GM21515 (cell line): ENCODE measurements at regions not wholly inside any gene's neighbourhood (a gene's known extent, or its start where the extent isn't known, plus 50 kb on each side); places are given as distances from the start of the nearest gene placed in this dataset.

Experiments used
- ATAC-seq: cut with Tn5 transposase; IDR thresholded peaks from one replicate; pipeline ENCODE4 v1.9.1; 2021; ENCODE audit not compliant: unreplicated experiment

DNA sequence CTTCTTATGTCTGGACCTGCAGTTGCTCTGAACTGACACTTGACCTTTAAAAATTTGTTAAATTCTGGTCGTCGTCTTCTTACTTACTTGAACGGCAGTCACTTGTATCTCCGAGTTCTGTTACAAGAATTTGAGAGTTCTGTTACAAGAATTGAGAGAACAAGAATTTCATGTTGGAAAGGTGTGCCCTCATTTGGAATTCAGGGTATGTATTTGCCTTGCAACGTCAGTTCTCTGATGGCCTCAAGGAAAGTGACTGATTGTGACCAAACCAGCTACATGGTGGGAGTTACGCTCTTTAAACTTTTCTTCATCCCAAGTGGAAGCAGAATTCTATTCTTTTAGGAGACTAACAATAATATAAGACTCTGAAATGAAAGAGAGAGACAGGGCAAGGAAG lies 320.0 kb upstream of the TRIB2 start:
- no peak for ATAC-seq

- ATAC-seq = no peak
These were observed 318.9 kb upstream of the TRIB2 start for GRCh38 chr2:12397854-12398253.

GRCh38 chr2:12399240-12399639 lies 317.5 kb upstream of the TRIB2 start:
- ATAC-seq = no peak

DNA sequence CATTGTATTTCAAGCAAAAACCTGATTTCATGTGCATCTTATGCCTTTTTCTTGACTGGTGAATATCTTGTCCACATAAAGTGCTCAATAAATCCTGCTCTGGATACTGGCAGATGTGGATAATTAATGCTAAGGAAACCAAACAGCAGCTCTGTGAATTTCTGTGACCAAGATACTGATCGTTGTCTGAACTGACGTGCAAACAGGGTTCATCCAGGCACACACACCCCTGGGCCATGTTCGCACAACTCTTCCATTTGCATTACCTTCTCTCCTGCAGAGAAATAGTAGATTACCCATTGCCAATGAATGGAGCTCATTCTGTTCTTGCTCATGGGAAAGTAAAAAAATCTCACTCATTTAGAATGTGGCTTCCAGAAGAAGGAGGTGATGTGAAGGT lies 316.2 kb upstream of the TRIB2 start:
- ATAC-seq = no peak

GRCh38 chr2:12402440-12403139 lies 314.1 kb upstream of the TRIB2 start:
- ATAC-seq = no peak

- ATAC-seq = no peak
These were observed 312.2 kb upstream of the TRIB2 start for GRCh38 chr2:12404497-12404896.

- no peak for ATAC-seq
These were observed 309.6 kb upstream of the TRIB2 start for GRCh38 chr2:12407160-12407559.

GRCh38 chr2:12412898-12413305 lies 303.8 kb upstream of the TRIB2 start:
- peak; percentile 85 for ATAC-seq

- ATAC-seq = no peak
These were observed 301.2 kb upstream of the TRIB2 start for GRCh38 chr2:12415536-12415935.

GRCh38 chr2:12416600-12416999 lies 300.1 kb upstream of the TRIB2 start:
- peak; percentile 47 for ATAC-seq

GRCh38 chr2:12417786-12418185 lies 298.9 kb upstream of the TRIB2 start:
- ATAC-seq = no peak

DNA sequence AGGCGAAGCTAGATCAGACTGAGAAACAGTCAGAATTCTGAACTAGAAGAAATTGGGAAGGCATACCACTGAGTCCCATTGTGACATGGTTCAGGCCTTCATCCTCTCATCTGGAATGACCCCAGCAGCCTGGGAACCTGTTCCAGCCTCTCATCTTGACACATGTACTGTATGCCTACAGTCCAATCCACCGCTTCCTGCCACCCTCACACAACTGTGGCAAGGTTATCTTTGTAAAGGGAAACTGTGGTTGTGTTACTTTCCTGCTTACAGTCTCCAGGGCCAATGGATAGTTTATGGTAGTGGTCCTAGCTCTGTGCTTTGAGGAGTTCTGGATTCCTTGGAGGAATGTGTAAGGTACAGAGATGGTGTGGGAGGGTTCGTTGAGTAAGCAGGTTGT lies 296.9 kb upstream of the TRIB2 start:
- ATAC-seq = no peak

GRCh38 chr2:12421046-12421445 lies 295.7 kb upstream of the TRIB2 start:
- no peak for ATAC-seq

GRCh38 chr2:12424219-12424618 lies 292.5 kb upstream of the TRIB2 start:
- ATAC-seq = no peak

GRCh38 chr2:12424809-12425208 lies 291.9 kb upstream of the TRIB2 start:
- no peak for ATAC-seq

GRCh38 chr2:12428324-12428723 lies 288.4 kb upstream of the TRIB2 start:
- no peak for ATAC-seq

DNA sequence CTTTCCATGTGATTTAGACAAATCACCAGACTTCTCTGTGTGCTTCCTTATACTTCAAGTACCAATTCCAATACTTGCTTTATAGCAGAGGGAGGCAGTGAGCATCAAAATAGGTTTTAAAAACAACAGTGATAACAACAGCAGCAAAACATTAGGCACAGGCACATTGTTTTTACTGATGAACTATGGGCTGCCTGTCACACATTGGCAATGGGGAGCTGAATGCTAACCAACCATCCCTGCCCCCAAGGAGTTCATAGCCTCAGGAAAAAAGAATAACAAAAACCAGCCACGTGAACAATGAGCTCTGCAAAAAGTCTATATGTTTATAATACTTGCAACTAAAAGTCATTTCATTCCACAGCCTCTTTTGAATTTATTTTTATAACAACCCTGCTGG lies 287.9 kb upstream of the TRIB2 start:
- no peak for ATAC-seq

DNA sequence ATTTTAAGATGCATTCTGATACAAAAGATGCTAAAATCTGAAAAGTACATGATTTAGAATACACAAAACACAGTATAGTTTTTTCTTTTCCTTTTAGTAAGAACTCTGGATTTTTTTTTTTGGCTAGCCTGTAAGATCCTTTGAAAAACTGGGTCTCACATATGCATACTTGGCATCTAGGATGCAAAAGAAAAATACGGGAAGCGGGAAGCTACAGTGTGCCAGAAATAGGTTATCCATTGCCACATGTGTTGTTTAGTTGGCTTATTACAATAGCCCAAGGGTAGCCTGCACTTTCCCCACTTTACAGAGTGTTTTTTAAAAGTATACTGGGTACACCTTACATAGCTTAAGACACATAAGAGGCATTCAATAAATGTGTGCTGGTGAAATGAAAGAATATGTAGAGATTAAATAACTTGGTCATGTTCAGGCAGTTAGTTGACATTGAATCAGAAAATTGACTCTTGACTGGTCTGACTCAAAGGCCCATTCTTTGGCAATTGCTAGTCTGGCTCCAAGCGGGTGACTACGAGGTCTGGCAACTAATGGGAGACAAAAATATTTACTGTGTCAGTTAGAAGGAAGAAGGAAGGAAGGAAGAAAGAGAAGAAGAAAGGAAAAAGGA lies 286.8 kb upstream of the TRIB2 start:
- ATAC-seq = no peak

GRCh38 chr2:12430407-12431133 lies 286.2 kb upstream of the TRIB2 start:
- ATAC-seq = peak; percentile 99

GRCh38 chr2:12432985-12433625 lies 283.6 kb upstream of the TRIB2 start:
- ATAC-seq = no peak

- ATAC-seq = no peak
These were observed 283.1 kb upstream of the TRIB2 start for GRCh38 chr2:12433626-12433990.

- ATAC-seq = no peak
These were observed 282.1 kb upstream of the TRIB2 start for GRCh38 chr2:12434630-12435098.
